ENCODE measurements at regions not wholly inside any gene's neighbourhood (a gene's known extent, or its start where the extent isn't known, plus 50 kb on each side); places are given as distances from the start of the nearest gene placed in this dataset.

DNA sequence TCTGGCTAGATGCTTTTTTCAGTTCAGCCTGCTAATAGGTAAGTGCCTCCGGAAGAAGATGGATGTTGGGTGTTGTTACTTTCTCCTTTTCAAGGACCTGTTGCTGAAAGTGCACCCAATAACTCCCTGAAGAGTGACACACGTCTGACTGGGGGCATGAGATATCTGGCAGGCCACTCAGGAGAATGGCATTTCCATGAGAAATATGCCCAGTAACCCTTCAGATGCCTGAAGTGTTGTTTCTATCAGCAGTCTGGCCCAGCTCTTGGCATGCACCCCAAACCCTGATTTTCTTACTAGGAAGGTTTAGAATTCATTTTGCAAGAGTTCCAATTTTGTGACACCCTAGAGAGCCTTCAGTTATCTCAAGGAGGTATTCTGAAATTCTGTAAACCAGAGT lies 71.5 kb downstream of the ARHGAP35 start:
- Histone ChIP-seq H3K27me3 (ENCODE audit: control insufficient read depth, extremely low read depth, insufficient read depth, low read length) (no peaks in the 10 kb centered on the region), H4K20me1 (ENCODE audit: control insufficient read depth, extremely low read depth, insufficient read depth, low read length) (no peaks in the 10 kb centered on the region), H2AFZ (ENCODE audit: control insufficient read depth, low read length) (no peak overlapping the region), H3K4me1 (ENCODE audit: control insufficient read depth, extremely low read depth, insufficient read depth, low read length) (peaks cover 43% of the 10 kb centered on the region), H3K36me3 (ENCODE audit: control insufficient read depth in 2 of 2, extremely low read depth in 1 of 2, insufficient read depth in 2 of 2, low read length in 2 of 2) (peaks cover 0 to 6% of the 10 kb centered on the region in 2 experiments), H3K4me3 (ENCODE audit: control insufficient read depth in 2 of 3, extremely low read depth in 1 of 3, insufficient read depth in 2 of 3, low read depth in 1 of 3, low read length in 3 of 3) (no peak overlapping the region), H3K9me3 (ENCODE audit: control insufficient read depth, low read depth, low read length) (no peaks in the 10 kb centered on the region), H3K4me2 (ENCODE audit: control insufficient read depth, extremely low read depth, insufficient read depth, low read depth, low read length) (peak overlapping the region; percentile 18), H3K9me1 (ENCODE audit: control insufficient read depth, extremely low read depth, insufficient read depth, low read length) (peaks cover 2% of the 10 kb centered on the region), H3K9ac (ENCODE audit: control insufficient read depth, extremely low read depth, insufficient read depth, low read length) (no peak overlapping the region), H3K79me2 (ENCODE audit: control insufficient read depth, insufficient read depth, low read length) (peaks cover 72% of the 10 kb centered on the region), H3K27ac (ENCODE audit: control insufficient read depth, insufficient read depth, low read length) (no peak overlapping the region)
- FAIRE-seq (peak; percentile 48), DNase-seq (ENCODE audit: low read depth, low spot score) (no peak)
- dilution Hi-C loops (cut with MboI; ENCODE audit: extremely low pct_ligation_motif_present, low sequenced_read_pairs), result no loop called here
- no peak for TF ChIP-seq EZH2 (IDR thresholded peaks at IDR 0.05; ENCODE audit: low read length)
- TF ChIP-seq, protein P1, sequence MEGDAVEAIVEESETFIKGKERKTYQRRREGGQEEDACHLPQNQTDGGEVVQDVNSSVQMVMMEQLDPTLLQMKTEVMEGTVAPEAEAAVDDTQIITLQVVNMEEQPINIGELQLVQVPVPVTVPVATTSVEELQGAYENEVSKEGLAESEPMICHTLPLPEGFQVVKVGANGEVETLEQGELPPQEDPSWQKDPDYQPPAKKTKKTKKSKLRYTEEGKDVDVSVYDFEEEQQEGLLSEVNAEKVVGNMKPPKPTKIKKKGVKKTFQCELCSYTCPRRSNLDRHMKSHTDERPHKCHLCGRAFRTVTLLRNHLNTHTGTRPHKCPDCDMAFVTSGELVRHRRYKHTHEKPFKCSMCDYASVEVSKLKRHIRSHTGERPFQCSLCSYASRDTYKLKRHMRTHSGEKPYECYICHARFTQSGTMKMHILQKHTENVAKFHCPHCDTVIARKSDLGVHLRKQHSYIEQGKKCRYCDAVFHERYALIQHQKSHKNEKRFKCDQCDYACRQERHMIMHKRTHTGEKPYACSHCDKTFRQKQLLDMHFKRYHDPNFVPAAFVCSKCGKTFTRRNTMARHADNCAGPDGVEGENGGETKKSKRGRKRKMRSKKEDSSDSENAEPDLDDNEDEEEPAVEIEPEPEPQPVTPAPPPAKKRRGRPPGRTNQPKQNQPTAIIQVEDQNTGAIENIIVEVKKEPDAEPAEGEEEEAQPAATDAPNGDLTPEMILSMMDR (optimal IDR thresholded peaks at IDR 0.05 in 1 of 3, IDR thresholded peaks at IDR 0.05 in 1 of 3, conservative IDR thresholded peaks at IDR 0.05 in 1 of 3; ENCODE audit: extremely low read depth in 1 of 3, insufficient read depth in 2 of 3, low read length in 3 of 3), result no peak

GRCh38 chr19:46935066-46935663 lies 74.4 kb downstream of the ARHGAP35 start:
- no peaks in the 10 kb centered on the region for H3K27me3 ChIP-seq (ENCODE audit: control insufficient read depth, extremely low read depth, insufficient read depth, low read length)
- TF ChIP-seq, protein P1 (optimal IDR thresholded peaks at IDR 0.05 in 1 of 3, IDR thresholded peaks at IDR 0.05 in 1 of 3, conservative IDR thresholded peaks at IDR 0.05 in 1 of 3; ENCODE audit: extremely low read depth in 1 of 3, insufficient read depth in 2 of 3, low read length in 3 of 3), result no peak
- no peak for TF ChIP-seq EZH2 (IDR thresholded peaks at IDR 0.05; ENCODE audit: low read length)
- H3K4me3 ChIP-seq (ENCODE audit: control insufficient read depth in 2 of 3, extremely low read depth in 1 of 3, insufficient read depth in 2 of 3, low read depth in 1 of 3, low read length in 3 of 3), result no peak overlapping the region
- H3K4me1 ChIP-seq (ENCODE audit: control insufficient read depth, extremely low read depth, insufficient read depth, low read length), result peaks cover 24% of the 10 kb centered on the region
- FAIRE-seq (no peak), DNase-seq (ENCODE audit: low read depth, low spot score) (no peak)
- H3K79me2 ChIP-seq (ENCODE audit: control insufficient read depth, insufficient read depth, low read length), result peaks cover 48% of the 10 kb centered on the region
- peaks cover 2 to 13% of the 10 kb centered on the region in 2 experiments for H3K36me3 ChIP-seq (ENCODE audit: control insufficient read depth in 2 of 2, extremely low read depth in 1 of 2, insufficient read depth in 2 of 2, low read length in 2 of 2)
- dilution Hi-C loops (cut with MboI; ENCODE audit: extremely low pct_ligation_motif_present, low sequenced_read_pairs), result no loop called here
- no peak overlapping the region for H3K9ac ChIP-seq (ENCODE audit: control insufficient read depth, extremely low read depth, insufficient read depth, low read length)
- H3K9me3 ChIP-seq (ENCODE audit: control insufficient read depth, low read depth, low read length), result no peaks in the 10 kb centered on the region
- no peak overlapping the region for H3K27ac ChIP-seq (ENCODE audit: control insufficient read depth, insufficient read depth, low read length)
- H4K20me1 ChIP-seq (ENCODE audit: control insufficient read depth, extremely low read depth, insufficient read depth, low read length), result no peaks in the 10 kb centered on the region
- no peak overlapping the region for H2AFZ ChIP-seq (ENCODE audit: control insufficient read depth, low read length)
- H3K9me1 ChIP-seq (ENCODE audit: control insufficient read depth, extremely low read depth, insufficient read depth, low read length), result peaks cover 2% of the 10 kb centered on the region
- H3K4me2 ChIP-seq (ENCODE audit: control insufficient read depth, extremely low read depth, insufficient read depth, low read depth, low read length), result no peak overlapping the region

Measured in keratinocyte (primary cell).